H1 (cell line): ENCODE measurements at regions not wholly inside any gene's neighbourhood (a gene's known extent, or its start where the extent isn't known, plus 50 kb on each side); places are given as distances from the start of the nearest gene placed in this dataset.
A peak's percentile ranks its signal among the peaks of the same experiment; 100 is the strongest.

ENCODE experiments used
- CTCF ChIA-PET: fragments of 300-600 bp; sonication (Branson Sonifier 250); formaldehyde crosslinking; loops from one replicate; lab custom pipeline; 2021; ENCODE audit not compliant: partially characterized antibody; lab: Charles Lee
- POLR2A ChIA-PET: fragments of 300-600 bp; sonication (Branson Sonifier 250); formaldehyde crosslinking; loops from one replicate; lab custom pipeline; 2021; ENCODE audit warnings: inconsistent platforms; ENCODE audit not compliant: partially characterized antibody; lab: Charles Lee
- DNase-seq, 2 experiments: peaks; one replicate each; pipeline versions ENCODE4 v3.0.0 to v3.0.0-alpha.2; 2010 to 2022; ENCODE audit warnings: low spot score in 2 of 2, low read depth in 1 of 2, mixed read lengths in 1 of 2
- FAIRE-seq: peaks from 2 replicates; lab custom pipeline; 2011; peaks lifted over from hg19 to GRCh38; lab: Jason Lieb, UNC
- H2AFZ ChIP-seq: 2 replicates; pipeline ENCODE4 v1.8.1; 2012; ENCODE audit warnings: low read length, inconsistent platforms
- H2AK5ac ChIP-seq: 2 replicates; pipeline ENCODE4 v1.6.1; 2013; ENCODE audit warnings: low read depth, low read length
- H2BK120ac ChIP-seq: replicated peaks from 2 replicates; pipeline ENCODE3; 2013; ENCODE audit warnings: low read depth, low read length, inconsistent platforms
- H2BK12ac ChIP-seq: 2 replicates; pipeline ENCODE4 v1.6.1; 2013; ENCODE audit warnings: low read depth, low read length
- H2BK15ac ChIP-seq: 2 replicates; pipeline ENCODE4 v1.6.1; 2013; ENCODE audit warnings: low read length
- H2BK20ac ChIP-seq: 2 replicates; pipeline ENCODE4 v1.6.1; 2013; ENCODE audit warnings: low read length
- H2BK5ac ChIP-seq: 2 replicates; pipeline ENCODE4 v1.6.1; 2013; ENCODE audit warnings: low read depth, low read length
- H3K14ac ChIP-seq: 2 replicates; pipeline ENCODE4 v1.6.1; 2013; ENCODE audit warnings: inconsistent platforms; ENCODE audit not compliant: insufficient read length
- H3K18ac ChIP-seq: 2 replicates; pipeline ENCODE4 v1.6.1; 2013; ENCODE audit warnings: low read length; ENCODE audit errors: extremely low read depth
- H3K23ac ChIP-seq: 2 replicates; pipeline ENCODE4 v1.6.1; 2013; ENCODE audit warnings: inconsistent platforms; ENCODE audit not compliant: insufficient read length
- H3K23me2 ChIP-seq: 2 replicates; pipeline ENCODE4 v1.6.1; 2013; ENCODE audit warnings: low read depth, low read length
- H3K27ac ChIP-seq: 2 replicates; pipeline ENCODE4 v1.6.1; 2011; ENCODE audit warnings: low read depth, low read length, inconsistent platforms
- H3K27me3 ChIP-seq, 4 experiments: replicated peaks in 1 of 4; 1 replicate in 1 of 4; 2 replicates in 3 of 4; pipeline versions ENCODE4 v1.6.1 to v1.8.1; 2011 to 2013; ENCODE audit warnings: low read length in 3 of 4, mild to moderate bottlenecking in 3 of 4, inconsistent platforms in 2 of 4, mixed read lengths in 2 of 4, moderate library complexity in 1 of 4; ENCODE audit not compliant: control insufficient read depth in 3 of 4, insufficient read depth in 3 of 4; ENCODE audit errors: extremely low read depth in 1 of 4
- H3K36me3 ChIP-seq, 4 experiments: 2 replicates each; pipeline versions ENCODE4 v1.6.1 to v1.8.1; 2011 to 2013; ENCODE audit warnings: mild to moderate bottlenecking in 4 of 4, low read length in 3 of 4, moderate library complexity in 2 of 4, control low read depth in 1 of 4, inconsistent platforms in 1 of 4; ENCODE audit not compliant: insufficient read depth in 4 of 4, control insufficient read depth in 2 of 4
- H3K4ac ChIP-seq: replicated peaks from 2 replicates; pipeline ENCODE3; 2013; ENCODE audit warnings: low read length, low read depth, mixed read lengths, inconsistent platforms; ENCODE audit not compliant: insufficient read length
- H3K4me1 ChIP-seq, 4 experiments: replicated peaks in 1 of 4; 1 replicate in 1 of 4; 2 replicates in 3 of 4; pipeline versions ENCODE4 v1.6.1 to v1.8.1; 2011 to 2013; ENCODE audit warnings: low read length in 3 of 4, inconsistent platforms in 2 of 4, mixed read lengths in 1 of 4; ENCODE audit not compliant: insufficient read depth in 4 of 4, control insufficient read depth in 3 of 4
- H3K4me2 ChIP-seq, 2 experiments: 2 replicates each; pipeline versions ENCODE4 v1.6.1 to v1.8.1; 2011 to 2013; ENCODE audit warnings: low read depth in 2 of 2, low read length in 2 of 2, control low read depth in 1 of 2, inconsistent platforms in 1 of 2, mild to moderate bottlenecking in 1 of 2; ENCODE audit not compliant: insufficient read depth in 1 of 2
- H3K4me3 ChIP-seq, 4 experiments: fragments of 200-600, 300-600 bp in 1 of 4; sonication (generic), shearing (Covaris generic), sonication (Bioruptor Twin) in 1 of 4; 2 replicates each; pipeline versions ENCODE4 v1.5.1 to v1.8.1; 2011 to 2016; ENCODE audit warnings: low read length in 4 of 4, low read depth in 3 of 4, control low read depth in 2 of 4, inconsistent platforms in 2 of 4, mild to moderate bottlenecking in 2 of 4, mixed read lengths in 1 of 4, moderate library complexity in 1 of 4; ENCODE audit not compliant: insufficient read depth in 2 of 4; ENCODE audit errors: extremely low read depth in 1 of 4
- H3K56ac ChIP-seq: replicated peaks from 2 replicates; pipeline ENCODE3; 2013; ENCODE audit warnings: low read depth, mild to moderate bottlenecking, mixed read lengths, low read length, inconsistent platforms; ENCODE audit not compliant: insufficient read length
- H3K79me1 ChIP-seq: 2 replicates; pipeline ENCODE4 v1.6.1; 2013; ENCODE audit warnings: low read depth, low read length, control low read depth
- H3K79me2 ChIP-seq, 2 experiments: 2 replicates each; pipeline versions ENCODE4 v1.6.1 to v1.8.1; 2012 to 2013; ENCODE audit warnings: low read length in 2 of 2, mild to moderate bottlenecking in 2 of 2, inconsistent platforms in 1 of 2; ENCODE audit not compliant: insufficient read depth in 2 of 2, control insufficient read depth in 1 of 2
- H3K9ac ChIP-seq, 4 experiments: replicated peaks in 1 of 4; 1 replicate in 1 of 4; 2 replicates in 3 of 4; pipeline versions ENCODE4 v1.6.1 to v1.8.1; 2011 to 2013; ENCODE audit warnings: low read depth in 3 of 4, low read length in 3 of 4, control low read depth in 2 of 4, mild to moderate bottlenecking in 2 of 4, moderate library complexity in 2 of 4, inconsistent platforms in 1 of 4; ENCODE audit errors: extremely low read depth in 1 of 4
- H3K9me3 ChIP-seq, 2 experiments: 2 replicates each; pipeline versions ENCODE4 v1.6.1 to v1.8.1; 2012 to 2013; ENCODE audit warnings: mild to moderate bottlenecking in 2 of 2, moderate library complexity in 2 of 2, control low read depth in 1 of 2, inconsistent platforms in 1 of 2, low read depth in 1 of 2, low read length in 1 of 2, mixed read lengths in 1 of 2; ENCODE audit not compliant: insufficient read depth in 2 of 2
- H4K20me1 ChIP-seq, 2 experiments: replicated peaks in 1 of 2; 2 replicates each; pipeline versions ENCODE3 to v1.8.1; 2011 to 2013; ENCODE audit warnings: inconsistent platforms in 2 of 2, low read length in 2 of 2, mild to moderate bottlenecking in 1 of 2; ENCODE audit not compliant: insufficient read depth in 2 of 2, control insufficient read depth in 1 of 2
- H4K5ac ChIP-seq: 2 replicates; pipeline ENCODE4 v1.6.1; 2013; ENCODE audit warnings: low read length, low read depth, mixed read lengths, inconsistent platforms; ENCODE audit not compliant: insufficient read length
- H4K8ac ChIP-seq: 2 replicates; pipeline ENCODE4 v1.8.0; 2013; ENCODE audit warnings: mild to moderate bottlenecking, moderate library complexity, low read length, inconsistent platforms; ENCODE audit not compliant: insufficient read depth; ENCODE audit errors: extremely low read depth
- H4K91ac ChIP-seq: replicated peaks from 2 replicates; pipeline ENCODE3; 2013; ENCODE audit warnings: low read length, mixed read lengths, inconsistent platforms; ENCODE audit not compliant: insufficient read length
- ASH2L ChIP-seq: fragments of 200-600, 300-600 bp; sonication (generic); IDR thresholded peaks from one replicate; pipeline ENCODE4 v1.7.1; 2017; ENCODE audit warnings: low read length
- CHD1 ChIP-seq: IDR thresholded peaks from 2 replicates; pipeline ENCODE4 v1.6.1; 2012; ENCODE audit warnings: low read depth, low read length, improper control_type of control experiment
- POU5F1 ChIP-seq: IDR thresholded peaks from 2 replicates; pipeline ENCODE4 v1.6.1; 2011; ENCODE audit warnings: low read depth, mild to moderate bottlenecking, low read length, moderate library complexity
- WGBS, 2 experiments: shearing (Covaris generic) in 1 of 2; methylation state at CpG; one replicate each; pipeline versions ENCODE4 v1.1.6 to v1.1.7; 2013 to 2015; ENCODE audit warnings: low lambda C conversion rate in 2 of 2, mixed read lengths in 2 of 2, inconsistent platforms in 1 of 2, low coverage in 1 of 2, missing lambda C conversion rate in 1 of 2; ENCODE audit not compliant: insufficient replicate concordance in 2 of 2, insufficient coverage in 1 of 2, insufficient read length in 1 of 2; ENCODE audit errors: extremely low coverage in 1 of 2, missing lambda C conversion rate in 1 of 2; 5-methylcytosine and 5-hydroxymethylcytosine counted together

- H3K23me2 ChIP-seq: no peaks in the 10 kb centered on the region
- H4K5ac ChIP-seq: no peak overlapping the region
- no peaks in the 10 kb centered on the region for H4K20me1 ChIP-seq
- WGBS, 2 experiments: 55% methylated on average over 1 of the region's 1 CpG; no CpG with 5 or more reads in 1 of the 2 experiments
- no peak overlapping the region for H3K4me3 ChIP-seq
- no peak overlapping the region for H3K4ac ChIP-seq
- no peak overlapping the region for H2BK5ac ChIP-seq
- no peaks in the 10 kb centered on the region for H3K79me2 ChIP-seq
- no peak overlapping the region for H2BK12ac ChIP-seq
- DNase-seq: no peak
- H3K27ac ChIP-seq: no peak overlapping the region
- H2BK15ac ChIP-seq: no peak overlapping the region
- H4K8ac ChIP-seq: no peak overlapping the region
- no peak overlapping the region for H3K18ac ChIP-seq
- no peak overlapping the region for H3K9ac ChIP-seq
- FAIRE-seq: no peak
- H2AK5ac ChIP-seq: no peak overlapping the region
- CTCF ChIA-PET: interaction anchor here (1.3 to 1.8 kb wide), 2 partner anchors 8 to 14 kb away, joined by 4 to 5 read pairs; no protein-coding TSS in a partner anchor
- no peaks in the 10 kb centered on the region for H3K9me3 ChIP-seq
- H3K79me1 ChIP-seq: no peaks in the 10 kb centered on the region
- H3K14ac ChIP-seq: no peak overlapping the region
- H3K27me3 ChIP-seq: peaks cover 0 to 1% (median 0%) of the 10 kb centered on the region in 4 experiments; a peak in 1 of 7 replicates
- no peak overlapping the region for H2BK120ac ChIP-seq
- no peak overlapping the region for H2AFZ ChIP-seq
- peak overlapping the region in 1 of 2 experiments; percentile 53; a peak in 2 of 4 replicates for H3K4me2 ChIP-seq
- POLR2A ChIA-PET: no interaction called here
- peaks cover 0 to 7% (median 1%) of the 10 kb centered on the region in 4 experiments; a peak in 1 of 7 replicates for H3K4me1 ChIP-seq
- no peaks in the 10 kb centered on the region for H3K36me3 ChIP-seq
- no peak overlapping the region for H3K23ac ChIP-seq
- no peak overlapping the region for H4K91ac ChIP-seq
- H2BK20ac ChIP-seq: no peak overlapping the region
- H3K56ac ChIP-seq: no peak overlapping the region
- TF ChIP-seq POU5F1: no peak
- TF ChIP-seq ASH2L: no peak
- TF ChIP-seq CHD1: no peak
These were observed 95.5 kb upstream of the SLC16A7 start for GRCh38 chr12:59500335-59500734.
